NCI-H1105 treated with DMSO at 0.1 percent for 48 hours (cell line): ENCODE measurements at regions not wholly inside any gene's neighbourhood (a gene's known extent, or its start where the extent isn't known, plus 50 kb on each side); places are given as distances from the start of the nearest gene placed in this dataset.

Source experiments
- DNase-seq: peaks from one replicate; lab custom pipeline; 2025; lab: John Stamatoyannopoulos, UW

DNA sequence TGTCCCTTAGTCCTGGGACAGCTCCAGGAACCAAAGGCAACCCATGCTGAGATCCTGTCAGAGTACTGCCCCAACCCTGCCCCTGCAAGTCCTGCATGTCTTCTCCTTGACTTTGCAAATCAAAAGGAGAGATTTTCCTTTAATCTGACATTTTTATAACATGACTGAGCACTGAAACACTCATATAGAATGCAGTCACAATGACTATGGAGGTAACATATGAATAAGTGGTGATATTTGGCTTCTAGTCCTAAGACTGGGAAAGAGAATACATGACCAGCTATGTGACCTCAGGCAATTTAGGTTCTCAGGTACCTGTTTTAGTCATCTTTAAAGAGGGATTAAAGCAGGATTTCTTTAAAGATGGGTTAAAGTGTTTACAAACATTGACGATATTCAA, 941.6 kb upstream of the CDH8 start:
- DNase-seq = no peak

DNA sequence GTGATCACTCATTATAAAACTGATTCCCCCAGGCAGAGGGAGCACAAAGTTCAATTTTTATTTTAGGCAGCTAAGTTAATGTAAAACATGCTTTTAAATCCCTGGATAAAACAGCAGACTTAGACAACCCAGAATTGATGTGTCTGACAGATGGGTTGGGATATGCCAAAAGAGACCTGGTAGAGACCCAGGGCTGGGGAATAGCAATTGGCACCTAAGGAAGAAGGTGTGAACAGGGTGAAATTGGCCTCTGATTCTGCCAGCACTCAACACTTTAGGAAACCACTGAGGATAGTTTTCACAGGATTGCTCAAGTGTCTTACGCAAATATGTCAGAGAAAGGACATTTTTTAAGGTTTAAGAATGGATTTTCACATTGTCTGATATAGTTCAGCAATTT, 938.2 kb upstream of the CDH8 start:
- no peak for DNase-seq

DNA sequence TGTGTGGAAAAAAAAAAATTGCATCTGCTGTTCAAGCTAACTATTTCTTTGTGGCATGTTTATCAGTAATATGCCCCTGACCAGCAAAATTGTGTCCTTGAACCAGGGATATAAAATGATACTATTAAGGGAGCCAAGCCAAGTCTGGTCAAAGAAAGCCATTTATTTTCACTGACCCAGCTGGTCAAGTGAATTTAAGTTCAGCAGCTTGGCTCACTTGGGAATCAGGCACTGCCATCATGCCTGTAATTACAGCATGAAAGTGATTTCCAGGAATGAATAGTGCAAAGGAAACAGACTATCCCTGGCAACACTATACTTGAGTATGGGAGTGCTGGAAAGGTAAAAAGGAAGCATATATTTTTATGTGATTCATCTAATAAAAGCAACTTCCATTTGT, 934.6 kb upstream of the CDH8 start:
- no peak for DNase-seq

DNA sequence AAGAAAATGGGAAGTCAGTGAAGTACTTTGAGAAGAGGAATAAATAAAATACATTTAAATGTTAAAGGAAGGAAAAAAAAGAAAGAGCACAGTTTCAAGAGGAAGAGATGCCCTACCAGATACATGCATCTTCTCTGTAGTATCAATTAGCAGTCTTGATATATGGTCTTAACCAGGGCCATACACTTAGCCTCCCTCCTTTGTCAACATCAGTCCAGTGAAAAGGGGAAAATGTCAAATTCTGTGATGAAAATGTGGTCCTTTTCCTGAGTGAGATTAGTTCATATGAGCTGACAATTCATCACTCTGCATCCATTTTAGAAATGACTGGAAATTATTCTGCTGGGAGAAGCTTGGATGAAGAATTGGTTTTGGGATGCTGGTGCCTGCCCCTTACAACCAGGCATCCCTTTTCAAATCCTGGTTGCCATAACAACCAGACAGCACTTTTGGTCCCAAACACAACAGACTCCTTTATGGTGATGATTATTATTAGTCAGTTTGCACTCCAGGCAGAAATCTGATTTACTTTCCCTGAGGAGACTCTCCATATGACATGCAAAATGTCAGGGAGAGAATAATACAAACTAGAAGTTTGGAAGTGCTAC, 933.6 kb upstream of the CDH8 start:
- DNase-seq = no peak

DNA sequence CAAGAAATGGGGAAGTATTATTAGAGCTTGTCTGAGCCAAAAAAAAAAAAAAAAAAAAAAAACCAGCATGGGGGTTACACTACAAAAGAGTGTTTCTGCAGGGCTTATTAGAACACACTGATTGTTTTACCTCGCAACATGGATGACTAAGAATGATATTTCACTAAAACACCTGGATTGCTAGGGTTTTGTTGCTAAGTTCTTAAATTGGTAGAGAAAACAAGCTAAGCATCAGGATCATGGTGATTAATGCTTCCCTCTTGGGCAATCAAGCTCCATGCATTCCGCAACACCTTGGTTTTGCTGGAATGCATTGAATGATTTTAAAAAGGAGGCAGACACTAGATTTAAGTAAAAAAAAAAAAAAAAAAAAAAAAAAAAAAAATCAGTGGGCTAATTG, 931.4 kb upstream of the CDH8 start:
- DNase-seq = no peak

DNA sequence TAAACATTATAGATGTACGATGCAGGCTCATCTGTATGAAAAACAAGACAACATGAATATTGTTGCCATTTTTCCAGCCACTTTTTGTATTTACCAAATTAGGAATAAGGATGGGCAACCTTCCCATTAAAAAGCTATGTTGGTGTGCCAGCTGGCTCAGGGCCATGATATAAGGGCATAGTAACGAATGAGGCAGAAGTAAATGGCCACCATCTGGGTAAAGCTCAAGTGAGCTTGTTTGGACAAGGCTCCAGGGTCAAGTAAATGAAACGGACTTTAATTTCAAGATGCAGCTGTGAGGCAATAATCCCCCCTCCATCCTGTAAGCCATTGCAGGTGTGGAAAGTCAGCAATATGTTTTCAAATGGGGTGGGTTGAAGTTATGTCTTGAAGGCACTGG, 930.9 kb upstream of the CDH8 start:
- DNase-seq = peak; percentile 81

DNA sequence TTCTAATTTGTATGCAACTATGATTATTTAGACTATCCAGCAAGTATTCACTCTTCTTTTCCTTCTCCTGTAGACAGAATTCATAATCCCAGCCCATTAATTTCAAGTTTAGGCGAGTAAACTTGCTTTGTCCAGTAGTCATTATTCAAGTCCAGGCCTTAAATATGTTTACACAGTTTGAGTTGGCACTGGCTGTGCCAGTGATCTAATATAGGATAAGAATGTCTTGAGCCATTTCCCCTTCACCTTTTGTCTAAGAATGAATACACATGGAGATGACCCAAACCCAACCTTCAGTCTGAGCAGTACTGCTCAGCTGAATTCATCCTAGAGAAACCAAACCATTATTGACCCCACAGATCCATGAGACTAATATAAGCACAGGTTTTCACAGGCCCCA, 930.4 kb upstream of the CDH8 start:
- DNase-seq = no peak

DNA sequence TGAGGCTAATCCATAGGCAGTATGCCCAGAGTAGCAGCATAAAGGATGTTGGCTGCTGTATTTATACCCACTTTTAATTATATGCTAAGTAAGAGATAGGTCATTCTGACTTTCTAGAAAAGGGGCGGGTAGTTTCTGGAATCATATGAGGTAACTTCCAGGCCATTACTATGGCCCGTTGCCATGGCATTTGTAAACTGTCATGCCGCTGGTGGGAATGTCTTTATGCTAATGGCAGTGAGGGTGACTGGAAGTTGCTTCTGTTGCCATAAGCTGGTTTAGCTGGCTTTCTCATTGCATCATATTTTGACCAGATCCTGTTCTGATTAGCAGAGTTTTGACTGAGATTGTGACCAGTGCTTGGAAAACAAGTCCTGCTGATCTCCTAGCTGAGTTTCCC, 929.6 kb upstream of the CDH8 start:
- no peak for DNase-seq

DNA sequence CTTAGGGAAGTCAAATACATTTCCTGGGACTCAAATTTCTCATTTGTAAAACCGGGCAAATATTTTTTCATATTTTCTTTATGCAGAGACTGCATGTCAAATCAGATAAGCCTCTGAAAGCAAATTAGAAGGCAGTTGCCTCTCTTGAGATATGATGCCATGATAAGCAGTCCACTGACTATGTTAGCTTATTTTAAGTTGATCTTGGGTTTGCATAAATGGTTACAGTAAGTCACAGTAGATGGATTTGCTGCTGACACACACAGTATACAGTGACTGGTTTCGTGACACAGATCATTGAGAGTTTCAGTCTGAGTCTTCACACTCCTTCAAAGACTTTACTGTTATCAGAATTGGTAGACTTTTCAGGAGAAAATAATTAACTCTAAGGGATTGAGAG, 927.6 kb upstream of the CDH8 start:
- no peak for DNase-seq

DNA sequence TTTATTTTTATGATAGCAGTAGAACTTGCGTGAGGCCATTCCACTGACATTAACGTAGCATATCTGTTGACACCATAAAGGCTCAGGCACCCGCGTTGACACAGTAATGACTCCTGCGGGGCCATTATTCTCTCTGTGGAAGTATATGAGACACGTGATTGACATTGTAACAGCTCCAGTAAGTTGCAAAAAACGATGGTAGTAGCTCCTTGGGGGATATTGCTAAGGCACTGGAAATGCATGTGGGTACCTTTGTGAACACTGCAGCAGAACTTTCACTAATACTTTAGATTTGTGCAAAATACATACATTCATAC, 918.8 kb upstream of the CDH8 start:
- DNase-seq = no peak

DNA sequence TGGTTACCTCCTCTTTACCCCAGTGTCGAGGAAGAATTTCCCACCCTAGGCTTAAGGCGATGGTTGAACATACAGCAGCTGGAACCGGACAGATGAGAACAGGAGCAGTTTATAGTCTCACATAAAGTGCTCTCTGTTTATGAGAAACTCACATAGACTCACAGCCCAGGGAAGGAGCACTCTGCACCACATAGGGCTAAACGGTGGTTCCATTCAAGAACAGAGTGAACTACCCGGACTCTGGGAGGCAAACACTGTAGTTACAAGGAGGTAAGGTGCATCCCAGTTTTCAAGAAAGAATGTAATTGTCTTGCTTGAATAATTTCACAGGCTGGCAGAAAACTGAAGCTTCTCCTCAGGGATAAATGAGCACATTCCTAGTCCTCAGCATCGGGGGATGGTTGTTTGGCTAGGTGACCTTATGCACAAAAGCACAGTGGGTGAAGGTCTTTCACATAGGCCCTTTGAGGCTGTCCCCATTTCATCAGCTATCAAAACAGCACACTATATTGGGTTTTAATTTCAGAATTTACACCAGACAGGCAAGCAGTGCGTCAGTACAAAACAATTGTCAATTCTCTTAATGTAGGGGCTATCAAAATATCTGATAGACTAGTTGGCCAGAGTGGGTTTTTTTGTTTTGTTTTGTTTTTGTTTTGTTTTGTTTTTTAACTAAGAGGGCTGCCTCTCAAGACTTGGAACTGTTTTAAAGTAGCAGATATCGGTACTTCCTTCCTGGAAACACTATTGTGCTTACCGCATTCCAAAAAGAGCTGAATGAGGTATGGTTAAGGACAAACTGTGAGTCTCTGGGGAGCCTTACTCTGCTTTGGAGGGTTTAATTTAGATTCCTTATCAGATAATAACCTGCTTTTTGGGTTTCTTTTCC, 918.1 kb upstream of the CDH8 start:
- no peak for DNase-seq

DNA sequence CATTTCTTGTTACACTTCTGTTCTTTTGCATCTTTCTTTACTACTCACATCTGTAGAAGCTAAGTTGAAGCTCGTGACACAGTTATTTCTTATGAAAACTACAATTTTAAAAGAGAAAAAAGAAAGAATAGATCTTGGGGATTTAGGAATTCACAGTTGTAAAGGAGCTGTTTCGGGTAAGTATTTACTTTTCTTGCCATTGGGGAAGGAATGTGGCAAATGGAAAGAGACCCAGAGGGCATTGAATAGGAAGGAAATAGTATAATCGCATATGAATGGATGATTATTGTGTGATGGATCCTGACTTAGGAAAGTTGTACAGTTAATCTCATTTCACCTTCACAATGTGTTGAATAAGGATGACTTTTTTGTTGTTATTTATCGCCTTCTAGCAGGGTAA, 914.1 kb upstream of the CDH8 start:
- DNase-seq = no peak

DNA sequence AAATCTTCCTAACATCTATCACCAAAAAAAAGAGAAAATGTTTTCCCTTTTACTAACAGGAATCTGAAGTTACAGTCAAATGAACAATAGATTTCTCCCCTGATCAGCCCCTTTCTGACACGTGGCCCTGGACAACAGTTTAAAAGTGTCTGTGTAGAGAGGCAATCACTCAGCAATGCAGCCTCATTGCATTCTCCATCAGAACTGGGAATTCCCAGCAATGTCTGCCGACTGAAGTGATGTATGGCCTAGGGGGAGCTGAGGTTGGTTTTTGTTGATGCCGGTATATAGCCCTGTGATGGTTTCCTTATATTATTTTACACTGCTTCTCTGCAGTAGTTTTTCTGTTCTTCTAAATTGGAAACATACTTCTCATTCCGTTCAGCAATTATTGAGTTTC, 904.3 kb upstream of the CDH8 start:
- no peak for DNase-seq

DNA sequence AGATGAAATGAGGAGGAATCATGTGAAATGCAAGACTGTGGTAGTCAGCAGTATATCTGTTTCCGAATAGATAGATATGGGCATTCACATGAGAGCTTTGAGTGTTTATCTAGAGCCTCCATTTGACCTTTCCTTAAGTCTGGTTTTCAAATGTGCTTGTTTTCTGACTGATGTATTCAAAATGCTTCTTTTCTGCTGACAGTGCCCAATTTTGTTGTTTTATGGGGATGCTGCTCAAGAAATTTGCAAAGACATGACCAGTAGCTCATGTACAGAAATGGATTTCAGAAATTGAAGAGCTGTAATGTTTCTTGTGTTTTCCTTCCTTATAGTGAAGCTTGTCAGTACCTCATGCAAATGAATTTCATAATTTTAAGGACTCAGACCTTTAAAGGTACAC, 903.4 kb upstream of the CDH8 start:
- no peak for DNase-seq

DNA sequence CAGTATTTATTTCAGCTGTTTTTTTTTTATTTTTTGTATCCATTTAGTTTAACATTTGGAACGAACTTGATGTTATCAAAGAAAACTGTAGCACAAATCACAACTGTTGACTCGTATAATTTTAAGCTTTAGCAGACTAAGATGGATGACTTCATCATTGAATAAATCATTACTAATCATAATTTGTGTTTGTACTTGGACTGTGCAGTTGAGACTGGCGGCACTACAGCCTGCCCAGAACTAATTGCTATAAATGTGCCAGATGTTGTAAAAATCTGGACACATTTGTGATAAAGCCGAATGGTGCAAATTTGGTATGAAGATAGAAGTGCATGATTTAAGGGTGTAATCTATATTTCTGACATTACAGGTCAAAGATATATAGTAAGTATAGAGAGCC, 897.7 kb upstream of the CDH8 start:
- DNase-seq = peak; percentile 45

DNA sequence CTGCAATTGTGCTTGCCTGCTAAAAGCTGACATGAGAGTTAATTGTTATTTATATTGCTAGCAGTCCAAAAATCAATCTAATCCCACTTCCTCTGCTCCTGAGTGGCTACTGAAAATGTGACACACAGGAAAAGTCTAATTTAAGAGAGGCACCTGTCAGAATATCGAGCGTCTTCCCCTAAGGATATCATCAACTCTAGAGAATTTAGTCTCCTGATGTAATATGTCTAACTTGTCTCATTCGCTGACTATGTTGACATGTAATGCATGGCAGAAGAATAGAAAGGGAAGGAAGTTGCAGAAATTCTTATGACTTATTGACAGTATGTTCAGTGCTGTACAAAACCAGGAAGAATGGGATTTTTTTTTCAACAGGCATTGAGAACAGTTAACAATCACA, 893.4 kb upstream of the CDH8 start:
- no peak for DNase-seq

DNA sequence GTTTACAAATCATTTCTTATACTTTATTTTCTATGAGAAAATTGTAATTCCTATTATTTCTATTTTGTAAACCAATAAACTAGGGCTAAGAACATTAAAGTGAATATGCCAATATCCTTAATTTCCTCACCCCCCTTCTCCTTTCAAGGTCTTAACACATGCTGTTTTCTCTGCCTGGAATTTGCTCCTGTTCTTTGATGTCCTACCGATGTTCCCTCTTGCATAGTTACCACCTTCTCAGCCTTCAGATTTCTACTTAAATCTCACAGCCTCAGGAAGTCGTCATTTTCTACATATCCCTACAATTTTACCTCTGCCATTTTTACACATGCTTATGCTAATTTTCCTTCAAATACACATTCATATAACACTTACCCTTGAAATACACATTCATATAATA, 890.9 kb upstream of the CDH8 start:
- DNase-seq = no peak

DNA sequence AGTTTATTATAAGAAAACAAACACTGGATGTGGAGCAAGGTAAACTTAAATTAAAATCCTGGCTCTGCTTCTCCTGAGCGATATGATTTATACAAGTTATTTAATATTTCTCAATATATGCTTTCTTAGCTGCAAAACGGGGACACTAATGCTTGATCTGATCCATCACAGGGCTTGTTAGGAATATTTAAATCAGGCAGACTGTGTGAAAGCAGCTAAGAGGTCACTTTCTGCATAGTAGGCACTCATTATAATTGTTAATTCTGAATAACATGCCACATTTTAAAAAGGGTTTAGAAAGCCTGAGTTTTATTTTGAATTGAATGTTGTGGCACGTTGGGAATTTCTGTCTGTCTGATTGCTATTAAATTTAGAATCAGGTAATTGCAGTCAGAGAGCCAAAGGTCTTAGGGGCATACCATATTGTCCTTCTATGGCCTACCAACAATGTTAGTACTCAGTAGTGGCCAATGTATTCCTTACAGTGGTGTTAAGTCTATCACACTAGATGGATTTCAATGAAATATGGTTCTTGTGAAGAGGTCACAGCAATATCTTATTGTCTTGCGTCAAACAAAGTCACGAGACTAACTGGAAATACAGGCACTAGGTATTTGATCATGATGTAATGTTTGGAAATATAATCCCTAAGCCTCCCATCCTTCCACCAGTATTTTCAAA, 890.0 kb upstream of the CDH8 start:
- no peak for DNase-seq

DNA sequence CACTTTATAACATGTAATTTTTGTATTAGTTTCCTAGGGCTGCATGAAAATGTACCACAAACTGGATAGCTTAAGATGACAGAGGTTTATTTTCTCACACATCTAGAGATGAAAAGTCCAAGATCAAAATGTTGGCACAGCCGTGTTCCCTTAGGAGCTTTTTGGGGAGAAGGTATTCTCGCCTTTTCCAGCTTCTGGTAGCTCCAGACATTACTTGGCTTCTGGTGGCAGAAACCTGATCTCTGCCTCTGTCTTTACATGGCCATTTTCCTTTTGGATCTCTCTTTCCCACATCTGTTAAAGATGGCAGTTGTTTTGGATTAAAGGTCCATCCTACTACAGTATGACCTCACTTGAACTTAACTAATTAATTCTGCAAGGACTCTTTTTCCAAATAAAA, 885.7 kb upstream of the CDH8 start:
- DNase-seq = no peak

DNA sequence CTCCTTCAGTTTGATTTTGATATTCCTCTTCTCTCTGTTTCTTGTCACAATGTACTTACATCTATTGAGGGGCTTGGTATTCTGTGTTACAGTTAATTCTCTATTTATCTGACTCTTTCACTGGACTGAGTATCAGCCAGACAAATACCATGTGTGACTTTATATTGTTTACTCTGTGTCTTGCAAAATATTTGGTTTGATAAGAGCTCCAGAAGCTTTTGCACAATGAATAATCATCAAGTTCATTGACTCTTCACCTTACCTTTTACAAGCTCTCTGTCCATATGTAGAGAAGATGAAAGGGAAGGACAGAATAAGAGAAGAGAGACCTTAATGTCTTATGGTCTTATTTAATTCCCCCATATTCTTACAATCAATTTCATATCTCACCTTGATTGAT, 877.7 kb upstream of the CDH8 start:
- no peak for DNase-seq

DNA sequence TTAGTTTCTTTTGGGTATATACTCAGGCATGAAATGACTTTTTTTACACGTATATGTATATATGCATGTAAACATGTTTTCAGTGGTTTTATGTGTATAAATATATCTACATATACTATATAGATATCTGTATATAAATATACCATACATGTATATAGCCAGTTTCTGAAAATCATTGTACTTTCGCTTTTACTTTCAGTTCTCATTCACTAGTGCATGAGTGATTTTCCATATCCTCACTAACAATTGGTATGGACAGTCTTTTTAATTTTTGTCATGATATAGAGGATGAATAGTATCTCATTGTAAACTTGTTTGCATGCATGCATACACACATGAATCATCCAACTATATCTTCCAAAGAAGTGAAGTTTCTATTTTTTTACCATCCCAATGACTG, 877.1 kb upstream of the CDH8 start:
- no peak for DNase-seq

DNA sequence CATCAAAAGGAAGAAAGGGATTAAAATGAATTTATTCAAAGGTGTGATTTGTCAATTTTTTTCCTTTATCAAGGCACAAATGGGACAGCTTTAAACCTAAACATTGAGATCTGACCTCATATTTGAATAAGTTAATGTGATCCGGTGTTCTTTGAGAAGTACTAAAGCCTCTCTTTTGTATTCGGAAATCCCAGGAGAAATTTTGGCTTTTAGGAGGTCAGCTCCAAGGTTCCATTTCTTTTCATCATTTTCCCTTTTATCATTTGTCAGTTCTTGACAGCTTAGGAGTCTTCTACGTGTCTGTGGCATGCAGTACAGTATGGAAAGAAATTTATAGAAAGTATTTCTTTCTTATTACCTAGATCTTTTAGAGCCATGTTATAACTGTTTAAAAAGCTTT, 873.4 kb upstream of the CDH8 start:
- DNase-seq = no peak

DNA sequence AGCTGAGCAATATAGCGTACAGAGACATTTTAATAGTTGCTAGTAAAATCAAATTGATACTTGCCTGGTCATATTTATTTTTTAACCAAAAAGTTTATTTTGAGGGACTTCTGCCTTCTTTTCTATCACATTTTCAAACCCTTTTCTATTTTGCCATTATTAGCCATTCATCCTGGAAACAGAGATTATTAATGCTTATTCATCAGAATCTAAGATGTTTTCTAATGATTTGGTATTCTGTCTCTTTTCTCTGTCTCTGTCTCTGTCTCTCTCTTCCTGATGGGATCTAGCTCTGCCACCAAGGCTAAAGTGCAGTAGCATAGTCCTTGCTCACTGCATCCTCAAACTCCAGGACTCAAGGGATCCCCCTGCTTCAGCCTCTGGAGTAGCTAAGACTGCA, 871.3 kb upstream of the CDH8 start:
- DNase-seq = no peak
